Stimulated activated memory B cell treated with anti-CD40 and anti-IgM and Interleukin-4, amounts not matched to agents 10 μg/mL and 1 μg/mL and 100 μg/mL, for 72 hours (primary cell): ENCODE measurements at regions not wholly inside any gene's neighbourhood (a gene's known extent, or its start where the extent isn't known, plus 50 kb on each side); places are given as distances from the start of the nearest gene placed in this dataset.
"Not testable (repeated sequence)": the region's sequence is repeated elsewhere in the genome, so short reads cannot be mapped to it uniquely, and the experiment has no call there.

Experiments used
- ATAC-seq: fragments of 150-1000 bp; cut with Tn5 transposase; 2 replicates; pipeline ENCODE4 v1.10.0; 2021
- H3K27ac Mint-ChIP-seq: one replicate; pipeline ENCODE4 v1.8.0; 2022; ENCODE audit warnings: mild to moderate bottlenecking, mixed read lengths
- H3K27me3 Mint-ChIP-seq: one replicate; pipeline ENCODE4 v1.8.0; 2022; ENCODE audit warnings: mixed read lengths
- H3K36me3 Mint-ChIP-seq: one replicate; pipeline ENCODE4 v1.8.0; 2022; ENCODE audit warnings: mixed read lengths
- H3K4me1 Mint-ChIP-seq: one replicate; pipeline ENCODE4 v1.8.0; 2022; ENCODE audit warnings: mixed read lengths
- H3K4me3 Mint-ChIP-seq: one replicate; pipeline ENCODE4 v1.8.0; 2022; ENCODE audit warnings: mild to moderate bottlenecking, moderate library complexity, mixed read lengths
- H3K9me3 Mint-ChIP-seq: one replicate; pipeline ENCODE4 v1.8.0; 2022; ENCODE audit warnings: mixed read lengths

DNA sequence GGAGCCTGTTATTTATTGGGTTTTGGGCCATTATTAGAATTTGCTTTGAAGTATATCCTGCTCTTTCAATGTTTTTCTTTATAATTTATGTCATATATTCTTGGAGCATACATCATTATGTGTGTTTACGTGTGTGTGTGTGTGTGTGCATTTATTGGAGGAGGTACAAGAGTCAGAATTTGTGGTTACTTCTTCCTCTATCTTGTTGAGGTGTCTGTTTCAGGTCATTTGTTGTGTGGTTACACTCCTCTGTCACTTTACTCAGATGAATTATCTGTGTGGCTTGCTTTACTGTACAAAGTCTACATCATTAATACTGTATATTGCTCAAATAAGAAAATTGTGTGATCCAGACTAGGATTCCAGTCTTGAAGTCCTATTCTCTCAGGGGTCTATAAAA is 1957.4 kb upstream of the TENM3 start:
- H3K27me3 Mint-ChIP-seq: no peaks in the 10 kb centered on the region
- no peak for ATAC-seq
- H3K4me3 Mint-ChIP-seq: no peak overlapping the region
- no peaks in the 10 kb centered on the region for H3K4me1 Mint-ChIP-seq
- no peak overlapping the region for H3K27ac Mint-ChIP-seq
- peaks cover 9% of the 10 kb centered on the region for H3K9me3 Mint-ChIP-seq
- no peaks in the 10 kb centered on the region for H3K36me3 Mint-ChIP-seq

DNA sequence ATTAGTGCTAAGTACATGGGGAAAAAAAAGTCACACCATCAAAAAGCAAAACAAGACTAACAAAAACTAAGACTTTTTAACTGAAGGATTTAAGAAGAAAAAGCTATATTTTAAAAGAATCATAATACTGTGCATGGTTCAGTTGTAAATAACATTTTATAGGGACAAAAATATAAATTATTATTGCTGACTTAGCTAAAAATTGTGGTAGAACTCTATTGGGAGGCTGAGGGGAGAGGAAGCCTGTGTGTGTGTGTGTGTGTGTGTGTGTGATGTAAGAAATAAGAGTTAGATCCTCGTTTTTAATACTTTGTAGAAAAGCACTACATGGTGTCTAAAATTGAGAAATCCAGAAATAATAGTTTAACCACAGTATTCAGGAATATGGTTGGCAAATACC is 1950.9 kb upstream of the TENM3 start:
- Mint-ChIP-seq H3K4me1 (no peaks in the 10 kb centered on the region), H3K27ac (no peak overlapping the region)

DNA sequence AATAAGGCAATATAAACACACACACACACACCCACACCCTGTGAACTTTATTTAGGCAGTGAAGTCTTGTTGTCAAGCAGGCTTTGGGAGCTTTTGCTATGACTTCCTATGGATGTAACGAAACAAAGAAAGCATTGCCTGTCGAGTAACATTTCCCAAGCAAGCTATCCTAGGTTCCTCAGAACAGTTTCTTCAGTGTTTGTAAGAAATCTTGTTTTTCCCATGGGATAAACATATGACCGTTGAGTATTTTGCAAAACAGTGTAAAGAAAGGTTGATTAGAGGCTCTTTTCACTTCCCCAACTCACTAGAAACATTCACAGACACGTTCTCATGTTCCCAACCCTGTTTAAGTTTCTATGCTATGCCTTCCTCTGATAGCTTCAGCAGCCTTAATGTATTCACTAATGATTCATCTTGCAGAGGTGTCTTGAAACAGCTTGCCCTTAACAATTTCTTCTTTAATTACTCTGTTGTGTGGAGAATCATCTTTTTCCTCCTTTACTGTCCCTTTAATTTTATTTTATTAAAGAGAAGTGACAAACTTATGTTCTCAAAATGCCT is 1947.1 kb upstream of the TENM3 start:
- no peaks in the 10 kb centered on the region for H3K36me3 Mint-ChIP-seq
- peaks cover 9% of the 10 kb centered on the region for H3K9me3 Mint-ChIP-seq
- no peak overlapping the region for H3K4me3 Mint-ChIP-seq
- no peak overlapping the region for H3K27ac Mint-ChIP-seq
- no peaks in the 10 kb centered on the region for H3K27me3 Mint-ChIP-seq
- ATAC-seq: no peak
- H3K4me1 Mint-ChIP-seq: no peaks in the 10 kb centered on the region

More for the DNA sequence above, 1950.9 kb upstream of the TENM3 start:
- Mint-ChIP-seq H3K4me3 (no peak overlapping the region), H3K36me3 (no peaks in the 10 kb centered on the region), H3K27me3 (no peaks in the 10 kb centered on the region), H3K9me3 (peaks cover 9% of the 10 kb centered on the region)
- ATAC-seq: no peak

DNA sequence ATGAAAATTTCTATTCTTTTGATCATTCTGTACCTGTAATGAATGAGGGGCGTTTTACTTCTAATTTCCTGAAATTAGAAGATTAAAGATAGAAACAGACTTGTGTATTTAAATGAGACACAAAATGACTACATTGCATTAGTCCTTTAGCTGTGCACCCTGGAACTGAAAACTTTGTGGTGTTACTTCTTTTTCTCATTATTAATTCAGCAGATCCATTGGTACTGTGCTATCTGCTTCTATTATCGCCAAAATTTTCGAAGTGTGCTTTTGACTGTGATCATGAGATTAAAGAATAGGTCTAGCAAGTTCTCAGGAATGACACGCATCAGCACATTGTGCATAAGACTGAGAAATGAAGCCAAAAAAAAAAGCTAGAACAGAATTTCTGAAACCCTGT is 1938.9 kb upstream of the TENM3 start:
- H3K4me1 Mint-ChIP-seq: no peaks in the 10 kb centered on the region
- no peaks in the 10 kb centered on the region for H3K36me3 Mint-ChIP-seq
- ATAC-seq: no peak
- H3K27me3 Mint-ChIP-seq: no peaks in the 10 kb centered on the region
- H3K9me3 Mint-ChIP-seq: peaks cover 4% of the 10 kb centered on the region
- H3K4me3 Mint-ChIP-seq: no peak overlapping the region
- no peak overlapping the region for H3K27ac Mint-ChIP-seq

DNA sequence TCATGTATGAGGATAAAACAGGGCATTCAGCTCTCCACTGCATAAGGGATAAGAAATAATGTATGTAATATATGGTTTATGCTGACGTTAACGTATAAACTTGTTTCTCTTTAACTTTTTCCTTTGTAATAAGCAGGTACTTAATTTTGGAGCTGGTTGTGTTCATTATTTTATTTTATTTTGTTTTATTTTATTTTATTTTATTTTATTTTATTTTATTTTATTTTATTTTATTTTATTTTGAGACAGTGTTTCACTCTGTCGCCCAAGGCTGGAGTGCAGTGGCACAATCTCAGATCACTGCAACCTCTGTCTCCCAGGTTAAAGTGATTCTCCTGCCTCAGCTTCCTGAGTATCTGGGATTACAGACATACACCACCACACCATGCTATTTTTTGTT is 1932.6 kb upstream of the TENM3 start:
- ATAC-seq: no peak
- H3K36me3 Mint-ChIP-seq: no peaks in the 10 kb centered on the region
- no peak overlapping the region for H3K4me3 Mint-ChIP-seq
- peaks cover 5% of the 10 kb centered on the region for H3K9me3 Mint-ChIP-seq
- peaks cover 5% of the 10 kb centered on the region for H3K4me1 Mint-ChIP-seq
- H3K27me3 Mint-ChIP-seq: no peaks in the 10 kb centered on the region
- no peak overlapping the region for H3K27ac Mint-ChIP-seq

DNA sequence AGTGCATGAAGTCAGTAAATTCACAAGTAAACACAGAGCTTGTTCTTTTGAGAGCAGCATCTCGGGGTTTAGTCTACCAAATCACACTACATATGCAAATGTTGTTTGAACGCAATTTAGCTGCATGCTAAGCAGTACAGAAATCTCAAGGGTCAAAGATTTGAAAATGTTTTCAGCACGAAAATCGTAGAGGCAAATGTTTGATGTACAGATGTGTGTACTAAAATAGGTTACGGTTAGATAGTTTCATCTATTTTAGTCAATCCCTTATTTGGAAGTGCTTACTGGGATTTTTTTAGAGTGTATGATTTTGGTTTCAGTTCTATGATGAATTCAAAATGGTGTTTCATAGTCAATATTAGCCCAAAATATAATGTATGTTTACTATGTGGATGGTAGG is 1928.2 kb upstream of the TENM3 start:
- no peaks in the 10 kb centered on the region for H3K36me3 Mint-ChIP-seq

DNA sequence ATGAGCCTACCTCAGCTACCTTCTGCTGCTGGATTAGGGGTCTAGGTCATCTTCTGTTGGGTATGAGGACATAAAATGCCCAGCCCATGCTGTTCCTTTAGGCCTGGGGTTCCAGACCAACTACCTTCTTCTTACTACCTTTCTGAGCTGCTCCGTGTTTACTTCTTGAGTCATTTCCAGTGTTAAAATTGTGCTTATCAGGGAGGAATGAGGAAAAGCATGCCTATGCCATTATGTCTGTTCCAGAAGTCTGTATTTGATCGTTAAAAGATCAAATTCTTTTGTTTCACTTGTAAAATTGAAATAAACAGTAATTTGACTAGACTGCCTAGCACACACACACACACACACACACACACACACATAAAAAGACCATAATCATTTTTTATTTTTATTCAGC is 1912.7 kb upstream of the TENM3 start:
- no peak overlapping the region for H3K4me3 Mint-ChIP-seq
- ATAC-seq: no peak
- no peaks in the 10 kb centered on the region for H3K36me3 Mint-ChIP-seq
- no peak overlapping the region for H3K27ac Mint-ChIP-seq
- H3K27me3 Mint-ChIP-seq: no peaks in the 10 kb centered on the region
- H3K4me1 Mint-ChIP-seq: no peaks in the 10 kb centered on the region
- H3K9me3 Mint-ChIP-seq: peaks cover 2% of the 10 kb centered on the region

More for the DNA sequence above, 1928.2 kb upstream of the TENM3 start:
- no peak for ATAC-seq
- no peaks in the 10 kb centered on the region for H3K27me3 Mint-ChIP-seq
- H3K4me1 Mint-ChIP-seq: peaks cover 5% of the 10 kb centered on the region
- H3K27ac Mint-ChIP-seq: no peak overlapping the region
- H3K4me3 Mint-ChIP-seq: no peak overlapping the region
- peaks cover 11% of the 10 kb centered on the region for H3K9me3 Mint-ChIP-seq

DNA sequence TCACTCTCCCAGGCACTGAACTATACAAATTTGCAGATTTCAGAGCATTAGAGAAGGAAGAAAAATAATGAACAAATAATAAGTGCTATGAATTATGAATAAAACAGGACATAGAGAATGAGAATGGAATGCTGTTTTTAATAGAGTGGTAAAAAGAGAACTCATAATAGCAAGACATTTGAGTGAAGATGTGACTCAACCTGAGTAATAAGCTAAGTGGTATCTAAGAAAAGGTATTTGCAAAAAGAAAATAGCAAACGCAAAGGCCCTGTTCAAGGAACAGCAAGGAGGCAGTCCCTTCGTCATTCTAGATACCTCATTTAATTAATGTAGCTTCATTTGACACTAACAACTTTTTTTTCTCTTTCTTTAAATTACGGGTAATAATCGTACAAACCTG is 1910.0 kb upstream of the TENM3 start:
- Mint-ChIP-seq H3K4me3 (no peak overlapping the region), H3K27ac (no peak overlapping the region), H3K36me3 (no peaks in the 10 kb centered on the region), H3K27me3 (no peaks in the 10 kb centered on the region), H3K9me3 (peaks cover 4% of the 10 kb centered on the region), H3K4me1 (no peaks in the 10 kb centered on the region)
- ATAC-seq: no peak

DNA sequence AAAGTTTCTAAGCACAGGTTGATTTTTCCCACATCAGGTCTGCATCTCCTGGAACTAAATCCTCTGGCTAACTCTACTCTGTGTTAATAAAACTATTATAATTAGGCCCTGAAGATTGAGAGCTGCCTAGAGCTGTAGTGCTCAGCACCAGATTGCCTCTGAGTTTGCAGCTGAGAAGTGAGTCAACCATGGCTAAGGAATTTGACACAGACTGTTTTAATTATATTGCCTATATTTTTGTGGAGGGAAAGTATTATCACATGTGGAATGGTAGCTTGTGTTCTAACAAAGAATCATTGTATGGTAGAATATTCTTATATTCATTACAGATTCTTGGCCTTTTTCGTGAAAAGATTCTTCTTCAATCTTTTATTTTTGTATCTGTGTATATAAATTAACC is 1907.6 kb upstream of the TENM3 start:
- no peak for ATAC-seq
- Mint-ChIP-seq H3K4me1 (no peaks in the 10 kb centered on the region), H3K27me3 (no peaks in the 10 kb centered on the region), H3K27ac (no peak overlapping the region), H3K4me3 (no peak overlapping the region), H3K9me3 (peaks cover 4% of the 10 kb centered on the region), H3K36me3 (no peaks in the 10 kb centered on the region)

DNA sequence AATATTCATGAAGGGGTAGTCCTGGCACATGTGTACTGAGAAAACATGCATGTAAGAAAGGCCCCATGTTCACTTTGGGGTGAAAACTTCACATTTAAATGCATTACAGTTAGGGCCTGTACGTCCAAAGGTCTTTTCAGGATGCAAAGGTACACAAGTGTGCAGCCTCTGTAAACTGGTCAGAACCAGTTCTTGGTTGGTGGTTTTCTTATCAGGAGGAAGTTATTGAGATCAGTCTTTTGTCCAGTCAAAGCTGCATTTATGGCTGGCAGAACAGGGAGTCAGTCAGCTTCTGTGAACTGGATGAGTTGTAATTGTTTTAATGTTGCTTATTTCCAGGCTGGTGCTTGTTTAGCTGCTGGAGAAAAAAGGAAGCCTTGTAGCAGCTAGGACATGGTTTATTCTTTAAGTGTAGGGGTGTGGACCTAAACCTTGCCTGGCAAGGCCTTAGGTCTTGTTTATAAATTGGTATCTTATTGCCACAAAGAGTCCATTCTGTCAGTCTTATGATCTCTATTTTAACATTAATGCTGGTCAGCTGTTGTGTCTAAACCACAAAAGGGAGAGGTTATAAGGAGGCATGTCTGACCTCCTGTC is 1906.6 kb upstream of the TENM3 start:
- Mint-ChIP-seq H3K27me3 (no peaks in the 10 kb centered on the region), H3K4me3 (no peak overlapping the region), H3K4me1 (no peaks in the 10 kb centered on the region), H3K27ac (no peak overlapping the region), H3K36me3 (no peaks in the 10 kb centered on the region), H3K9me3 (peaks cover 4% of the 10 kb centered on the region)
- no peak for ATAC-seq

DNA sequence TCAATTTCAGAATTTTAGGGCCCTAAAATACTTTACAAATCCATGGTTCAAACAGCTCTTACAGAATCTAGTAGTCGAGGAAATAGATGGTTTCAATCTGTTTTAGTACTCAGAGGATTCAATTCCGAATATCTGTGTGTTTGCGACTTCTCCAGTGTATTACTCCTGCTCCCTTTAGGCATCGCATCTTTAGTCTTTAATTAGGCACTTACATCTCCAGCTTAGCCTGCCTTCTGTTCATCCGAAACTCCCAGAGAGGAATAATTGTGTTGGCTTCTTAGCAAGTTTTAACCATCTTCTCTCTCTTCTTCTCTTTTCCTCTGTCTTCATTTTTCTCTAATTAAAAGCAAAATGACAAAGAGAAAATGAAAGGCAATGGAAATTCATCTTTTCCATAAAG is 1901.3 kb upstream of the TENM3 start:
- ATAC-seq: no peak
- no peaks in the 10 kb centered on the region for H3K4me1 Mint-ChIP-seq
- no peak overlapping the region for H3K4me3 Mint-ChIP-seq
- no peaks in the 10 kb centered on the region for H3K27me3 Mint-ChIP-seq
- H3K27ac Mint-ChIP-seq: no peak overlapping the region
- H3K9me3 Mint-ChIP-seq: no peaks in the 10 kb centered on the region
- no peaks in the 10 kb centered on the region for H3K36me3 Mint-ChIP-seq

DNA sequence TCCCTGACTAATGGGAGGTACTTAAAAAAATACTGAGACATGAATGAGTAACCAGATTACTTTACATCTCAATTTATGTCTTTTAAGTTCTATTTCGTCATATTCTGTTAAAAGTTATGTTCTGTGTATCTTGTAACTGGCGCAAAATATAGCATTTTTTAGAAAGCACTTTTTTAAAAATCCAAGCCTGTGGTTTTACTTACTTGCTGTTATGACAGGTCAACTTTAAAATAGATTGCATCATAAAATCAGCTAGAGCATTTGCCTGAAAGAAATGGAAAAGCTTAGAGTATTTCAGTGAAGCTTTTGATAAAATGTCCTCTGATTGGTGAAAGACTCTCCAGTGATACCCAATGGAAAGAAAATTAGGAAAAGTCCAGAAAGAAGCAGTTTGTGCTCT is 1892.3 kb upstream of the TENM3 start:
- Mint-ChIP-seq H3K4me1 (no peaks in the 10 kb centered on the region), H3K36me3 (no peaks in the 10 kb centered on the region), H3K27me3 (no peaks in the 10 kb centered on the region), H3K9me3 (peaks cover 7% of the 10 kb centered on the region), H3K27ac (no peak overlapping the region), H3K4me3 (no peak overlapping the region)
- ATAC-seq: no peak

DNA sequence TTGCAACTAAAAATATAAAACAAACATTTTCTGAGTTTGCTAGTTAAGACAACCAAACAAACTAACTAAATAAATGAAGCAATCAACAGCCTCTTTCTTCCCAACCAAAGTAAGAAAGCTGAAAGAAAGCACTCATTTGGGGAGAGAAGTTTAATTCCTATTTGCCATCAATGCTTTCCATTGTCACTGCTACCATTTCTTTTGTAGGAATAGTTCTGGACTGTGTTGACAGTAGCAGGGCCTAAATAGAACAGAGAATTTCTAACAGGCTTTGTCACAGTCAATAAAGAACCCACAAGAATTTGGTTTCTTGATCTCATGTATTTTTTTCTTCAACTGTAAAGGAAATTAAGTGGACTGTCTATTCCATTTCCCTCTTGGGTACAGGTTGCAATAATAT is 1886.4 kb upstream of the TENM3 start:
- H3K27ac Mint-ChIP-seq: no peak overlapping the region
- no peak for ATAC-seq
- H3K9me3 Mint-ChIP-seq: peaks cover 10% of the 10 kb centered on the region
- H3K27me3 Mint-ChIP-seq: no peaks in the 10 kb centered on the region
- no peak overlapping the region for H3K4me3 Mint-ChIP-seq
- no peaks in the 10 kb centered on the region for H3K4me1 Mint-ChIP-seq
- no peaks in the 10 kb centered on the region for H3K36me3 Mint-ChIP-seq

DNA sequence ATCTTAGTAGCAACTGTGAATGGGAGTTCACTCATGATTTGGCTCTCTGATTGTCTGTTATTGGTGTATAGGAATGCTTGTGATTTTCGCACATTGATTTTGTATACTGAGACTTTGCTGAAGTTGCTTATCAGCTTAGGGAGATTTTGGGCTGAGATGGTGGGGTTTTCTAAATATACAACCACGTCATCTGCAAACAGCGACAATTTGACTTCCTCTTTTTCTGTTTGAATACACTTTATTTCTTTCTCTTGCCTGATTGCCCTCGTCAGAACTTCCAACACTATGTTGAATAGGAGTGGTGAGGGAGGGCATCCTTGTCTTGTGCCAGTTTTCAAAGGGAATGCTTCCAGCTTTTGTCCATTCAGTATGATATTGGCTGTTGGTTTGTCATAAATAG is 1883.1 kb upstream of the TENM3 start:
- ATAC-seq, H3K4me3 Mint-ChIP-seq, H3K9me3 Mint-ChIP-seq, H3K27me3 Mint-ChIP-seq, H3K4me1 Mint-ChIP-seq, H3K27ac Mint-ChIP-seq, H3K36me3 Mint-ChIP-seq: not testable (repeated sequence)

DNA sequence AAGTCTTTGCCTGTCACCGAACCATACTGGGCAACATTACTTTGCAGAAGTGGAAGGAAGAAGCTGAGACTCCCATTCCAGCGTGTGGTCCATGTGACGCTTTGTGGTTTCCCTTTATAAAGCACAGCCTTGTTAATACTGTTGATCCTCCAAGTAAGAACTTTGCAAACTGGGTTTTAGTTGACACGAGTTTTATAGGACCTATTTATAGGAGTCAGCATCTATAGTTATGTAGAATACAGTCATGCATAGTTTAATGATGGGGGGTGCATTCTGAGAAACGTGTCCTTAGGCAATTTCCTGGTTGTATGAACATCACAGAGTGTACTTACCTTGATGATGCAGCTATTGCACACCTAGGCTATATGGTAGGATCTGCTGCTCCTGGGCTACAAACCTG is 1879.4 kb upstream of the TENM3 start:
- ATAC-seq: no peak

DNA sequence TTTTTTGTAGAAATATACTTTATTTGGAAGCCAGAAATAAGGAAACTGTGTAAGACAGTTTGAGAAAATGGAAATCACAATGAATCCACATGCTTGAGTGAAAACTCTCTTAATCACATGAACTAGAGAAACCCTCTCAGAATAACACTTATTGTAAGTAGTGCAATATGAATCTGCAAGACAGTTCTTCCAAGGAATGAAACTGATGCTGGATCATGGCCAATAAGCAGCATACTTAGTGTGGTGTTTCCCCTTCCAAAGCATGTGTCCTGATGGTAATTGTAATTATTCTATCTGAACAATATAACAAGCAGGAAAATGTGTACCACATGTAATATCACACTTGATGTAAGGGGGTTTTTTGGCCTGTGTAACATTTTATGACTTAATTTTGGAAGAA is 1870.5 kb upstream of the TENM3 start:
- Mint-ChIP-seq H3K27ac (no peak overlapping the region), H3K9me3 (no peaks in the 10 kb centered on the region), H3K4me3 (no peak overlapping the region), H3K4me1 (no peaks in the 10 kb centered on the region), H3K27me3 (no peaks in the 10 kb centered on the region), H3K36me3 (no peaks in the 10 kb centered on the region)
- ATAC-seq: no peak

More for the DNA sequence above, 1879.4 kb upstream of the TENM3 start:
- no peaks in the 10 kb centered on the region for H3K4me1 Mint-ChIP-seq
- no peaks in the 10 kb centered on the region for H3K27me3 Mint-ChIP-seq
- H3K36me3 Mint-ChIP-seq: no peaks in the 10 kb centered on the region
- H3K9me3 Mint-ChIP-seq: peaks cover 3% of the 10 kb centered on the region
- no peak overlapping the region for H3K4me3 Mint-ChIP-seq
- H3K27ac Mint-ChIP-seq: no peak overlapping the region

DNA sequence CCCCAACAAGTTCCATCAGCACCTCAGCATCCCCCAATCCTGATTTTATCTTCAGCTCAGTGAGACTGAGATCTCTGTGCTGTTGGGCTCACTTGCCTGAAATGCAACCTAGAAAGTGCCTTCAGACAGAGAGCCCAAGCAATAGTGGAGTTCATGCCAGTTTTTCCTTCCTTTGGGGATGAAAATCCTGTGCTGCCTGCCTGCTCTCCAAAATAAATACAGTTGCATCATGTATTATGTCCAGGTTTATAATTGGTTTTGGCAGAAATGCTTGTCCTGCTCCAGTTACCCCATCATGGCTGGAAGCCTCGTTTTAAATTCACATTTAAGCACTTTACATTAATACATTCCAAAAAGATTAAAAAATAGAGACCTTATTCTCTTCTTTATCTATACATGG is 1865.5 kb upstream of the TENM3 start:
- no peak overlapping the region for H3K4me3 Mint-ChIP-seq
- H3K9me3 Mint-ChIP-seq: no peaks in the 10 kb centered on the region
- no peaks in the 10 kb centered on the region for H3K27me3 Mint-ChIP-seq
- no peaks in the 10 kb centered on the region for H3K4me1 Mint-ChIP-seq
- no peak for ATAC-seq
- H3K36me3 Mint-ChIP-seq: no peaks in the 10 kb centered on the region
- H3K27ac Mint-ChIP-seq: no peak overlapping the region
